ENCODE measurements at regions not wholly inside any gene's neighbourhood (a gene's known extent, or its start where the extent isn't known, plus 50 kb on each side); places are given as distances from the start of the nearest gene placed in this dataset.

DNA sequence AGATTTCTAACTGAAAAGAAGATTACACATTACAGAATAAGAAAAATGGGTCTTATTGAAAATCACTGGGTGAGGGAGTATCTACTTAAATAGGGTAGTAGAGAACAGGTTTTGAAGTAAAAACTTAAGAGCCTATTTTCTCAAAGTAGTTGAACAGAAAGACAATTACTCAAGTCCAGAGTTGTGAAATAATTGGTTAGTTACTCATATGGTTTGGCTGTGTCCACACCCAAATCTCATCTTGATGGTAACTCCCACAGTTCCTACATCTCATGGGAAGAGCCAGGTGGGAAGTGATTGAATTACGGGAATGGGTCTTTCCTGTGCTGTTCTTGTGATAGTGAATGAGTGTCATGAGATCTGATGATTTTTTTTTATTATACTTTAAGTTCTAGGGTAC lies 1035.3 kb upstream of the GJE1 start (continued):
- TF ChIP-seq ZNF318 (IDR thresholded peaks at IDR 0.05; ENCODE audit: borderline replicate concordance in 1 of 2, low read depth in 1 of 2) (no peak), NCOR1 (IDR thresholded peaks at IDR 0.05) (no peak), HMGN3 (IDR thresholded peaks at IDR 0.05; ENCODE audit: borderline replicate concordance, extremely low read depth, insufficient read length, low read depth, low read length) (no peak), TFAM (CRISPR knock-in tag; conservative IDR thresholded peaks at IDR 0.05) (no peak)
- TF ChIP-seq, protein P1, sequence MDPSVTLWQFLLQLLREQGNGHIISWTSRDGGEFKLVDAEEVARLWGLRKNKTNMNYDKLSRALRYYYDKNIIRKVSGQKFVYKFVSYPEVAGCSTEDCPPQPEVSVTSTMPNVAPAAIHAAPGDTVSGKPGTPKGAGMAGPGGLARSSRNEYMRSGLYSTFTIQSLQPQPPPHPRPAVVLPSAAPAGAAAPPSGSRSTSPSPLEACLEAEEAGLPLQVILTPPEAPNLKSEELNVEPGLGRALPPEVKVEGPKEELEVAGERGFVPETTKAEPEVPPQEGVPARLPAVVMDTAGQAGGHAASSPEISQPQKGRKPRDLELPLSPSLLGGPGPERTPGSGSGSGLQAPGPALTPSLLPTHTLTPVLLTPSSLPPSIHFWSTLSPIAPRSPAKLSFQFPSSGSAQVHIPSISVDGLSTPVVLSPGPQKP (CRISPR knock-in tag; IDR thresholded peaks at IDR 0.05): no peak

Data from K562 (cell line).